ENCODE measurements at regions not wholly inside any gene's neighbourhood (a gene's known extent, or its start where the extent isn't known, plus 50 kb on each side); places are given as distances from the start of the nearest gene placed in this dataset.

GRCh38 chr13:44132710-44133109 is 240.9 kb upstream of the SERP2 start:
- TF ChIP-seq POLR2A (IDR thresholded peaks at IDR 0.05; ENCODE audit: low read depth, low read length) (no peak), POLR2AphosphoS5 (IDR thresholded peaks at IDR 0.05; ENCODE audit: low read depth, low read length) (no peak), TAF1 (IDR thresholded peaks at IDR 0.05; ENCODE audit: borderline replicate concordance, low read depth, low read length) (no peak)

Measured in GM12892 (cell line).